GM12891 (cell line): ENCODE measurements at regions not wholly inside any gene's neighbourhood (a gene's known extent, or its start where the extent isn't known, plus 50 kb on each side); places are given as distances from the start of the nearest gene placed in this dataset.

Experiments
- DNase-seq: peaks from one replicate; pipeline ENCODE4 v3.0.0; 2011; ENCODE audit warnings: low spot score; ENCODE audit not compliant: insufficient read length
- FAIRE-seq: peaks from 2 replicates; lab custom pipeline; 2011; peaks lifted over from hg19 to GRCh38; lab: Jason Lieb, UNC
- PAX5 ChIP-seq: IDR thresholded peaks from 2 replicates; pipeline ENCODE4 v1.6.1; 2011; ENCODE audit warnings: low read length, moderate library complexity, mild to moderate bottlenecking; ENCODE audit not compliant: insufficient read depth, severe bottlenecking
- POLR2A ChIP-seq: IDR thresholded peaks from 2 replicates; pipeline ENCODE4 v1.6.1; 2011; ENCODE audit warnings: low read depth, low read length, control low read depth
- POLR2AphosphoS5 ChIP-seq: IDR thresholded peaks from 2 replicates; pipeline ENCODE4 v1.6.1; 2011; ENCODE audit warnings: low read depth, low read length, control low read depth
- POU2F2 ChIP-seq: IDR thresholded peaks from 2 replicates; pipeline ENCODE4 v1.6.1; 2011; ENCODE audit warnings: low read depth, mild to moderate bottlenecking, control low read depth, low read length, moderate library complexity
- SPI1 ChIP-seq: IDR thresholded peaks from 2 replicates; pipeline ENCODE4 v1.6.1; 2011; ENCODE audit warnings: low read depth, low read length, control low read depth
- TAF1 ChIP-seq: IDR thresholded peaks from 2 replicates; pipeline ENCODE4 v1.6.1; 2011; ENCODE audit warnings: low read depth, low read length, control low read depth

DNA sequence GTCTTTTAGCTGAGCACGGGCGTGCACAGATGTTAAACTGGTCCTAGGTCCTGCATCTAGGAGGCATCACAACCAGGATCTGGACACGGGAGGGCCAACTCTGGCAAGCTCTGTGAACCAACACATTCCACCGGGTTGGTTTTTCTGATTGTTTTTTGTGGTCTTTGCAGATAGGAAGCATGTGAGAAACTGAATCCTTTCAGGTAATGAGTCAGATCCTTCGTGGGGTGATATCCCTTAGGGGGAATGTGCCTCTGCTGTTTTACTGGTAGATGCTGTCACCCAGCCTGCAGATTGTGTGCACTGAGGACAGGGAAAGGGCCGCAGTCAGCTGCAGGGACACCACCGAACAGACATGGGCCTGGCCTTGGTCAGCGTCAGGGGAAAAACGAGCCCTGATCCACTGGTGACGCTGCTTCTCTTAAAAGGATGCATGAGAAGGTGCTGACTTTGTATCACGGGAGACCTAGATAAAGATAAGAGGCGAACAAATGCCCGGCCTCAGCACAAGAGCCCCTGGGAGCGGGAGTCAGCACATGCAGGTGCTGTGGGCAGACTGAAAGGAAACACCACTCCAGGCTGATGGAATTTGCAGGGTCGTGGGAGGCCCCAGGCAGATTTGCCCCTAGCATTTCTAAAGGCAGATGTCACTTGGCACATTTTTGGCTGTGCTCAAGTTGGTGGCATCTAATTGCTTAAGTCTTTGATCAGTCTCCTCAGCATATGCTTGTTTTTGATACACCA is 51.1 kb downstream of the DOP1B start:
- no peak for TF ChIP-seq POU2F2
- TF ChIP-seq SPI1, result no peak
- no peak for TF ChIP-seq PAX5
- no peak for TF ChIP-seq TAF1
- TF ChIP-seq POLR2A, result no peak
- no peak for TF ChIP-seq POLR2AphosphoS5
- DNase-seq (no peak), FAIRE-seq (no peak)

DNA sequence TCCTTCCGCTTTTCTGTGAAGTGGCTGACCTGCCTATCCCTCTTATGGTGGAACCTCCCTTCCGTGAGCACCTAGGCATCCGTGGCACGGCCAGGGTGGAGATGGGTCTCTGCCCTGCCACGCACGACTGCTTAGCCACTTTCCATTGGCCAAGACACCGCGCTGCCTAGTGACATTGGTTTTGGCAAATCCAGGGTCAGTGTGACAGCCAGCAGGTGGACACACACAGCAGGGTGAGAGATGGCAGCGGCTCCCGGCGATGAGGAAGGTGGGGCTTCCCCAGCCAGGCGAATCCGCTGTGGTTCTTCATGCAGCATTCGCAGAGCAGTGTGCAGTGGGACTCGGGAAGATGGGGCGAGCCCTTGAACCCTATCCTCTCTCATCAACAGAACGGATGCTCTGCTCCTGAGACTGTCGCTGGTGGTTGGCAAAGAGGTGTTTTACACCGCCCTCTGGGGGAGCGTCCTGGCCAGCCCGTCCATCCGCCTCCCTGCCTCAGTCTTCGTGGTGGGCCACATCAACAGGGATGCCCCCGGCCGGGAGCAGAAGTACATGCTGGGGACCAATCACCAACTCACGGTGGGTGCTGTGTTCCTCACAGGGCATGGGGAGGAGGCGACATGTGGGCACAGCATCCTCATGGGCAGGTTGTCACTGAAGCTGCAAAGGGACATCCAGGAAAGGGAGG is 51.8 kb downstream of the DOP1B start:
- FAIRE-seq (no peak), DNase-seq (no peak)
- TF ChIP-seq POLR2AphosphoS5 (no peak), SPI1 (no peak), POU2F2 (no peak), TAF1 (no peak), POLR2A (no peak), PAX5 (no peak)

- TF ChIP-seq POLR2A, result no peak
- TF ChIP-seq SPI1, result no peak
- no peak for TF ChIP-seq PAX5
- no peak for TF ChIP-seq TAF1
- no peak for TF ChIP-seq POU2F2
- no peak for TF ChIP-seq POLR2AphosphoS5
- FAIRE-seq (peak; percentile 87), DNase-seq (no peak)
Observed at GRCh38 chr21:36209626-36210171, 53.1 kb downstream of the DOP1B start.

- TF ChIP-seq PAX5 (no peak), POLR2A (no peak), POLR2AphosphoS5 (no peak), POU2F2 (no peak), TAF1 (no peak), SPI1 (no peak)
- FAIRE-seq (no peak), DNase-seq (no peak)
Observed at GRCh38 chr21:36210779-36211659, 54.4 kb downstream of the DOP1B start.

GRCh38 chr21:36211660-36212512 is 55.3 kb downstream of the DOP1B start:
- no peak for TF ChIP-seq SPI1
- DNase-seq, result no peak
- FAIRE-seq, result no peak

DNA sequence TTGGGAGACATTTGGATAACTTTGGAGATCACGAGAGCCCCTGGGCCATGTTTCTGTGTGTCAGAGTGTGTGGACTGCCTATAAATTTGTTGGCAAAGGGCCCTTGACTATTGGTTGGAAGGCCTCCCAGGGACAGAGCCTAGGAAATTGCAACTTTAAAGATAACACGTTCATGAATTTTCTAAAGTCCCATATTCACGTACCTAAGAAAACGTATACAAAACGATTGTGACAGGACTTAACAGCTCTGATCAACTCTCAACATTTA is 55.8 kb downstream of the DOP1B start:
- no peak for FAIRE-seq
- no peak for DNase-seq
- TF ChIP-seq TAF1 (no peak), POLR2A (no peak), POU2F2 (no peak), POLR2AphosphoS5 (no peak), SPI1 (no peak), PAX5 (no peak)

GRCh38 chr21:36214561-36214960 is 57.9 kb downstream of the DOP1B start:
- TF ChIP-seq TAF1 (no peak), PAX5 (no peak), SPI1 (no peak), POLR2A (no peak), POLR2AphosphoS5 (no peak), POU2F2 (no peak)
- DNase-seq, result no peak
- FAIRE-seq, result no peak

DNA sequence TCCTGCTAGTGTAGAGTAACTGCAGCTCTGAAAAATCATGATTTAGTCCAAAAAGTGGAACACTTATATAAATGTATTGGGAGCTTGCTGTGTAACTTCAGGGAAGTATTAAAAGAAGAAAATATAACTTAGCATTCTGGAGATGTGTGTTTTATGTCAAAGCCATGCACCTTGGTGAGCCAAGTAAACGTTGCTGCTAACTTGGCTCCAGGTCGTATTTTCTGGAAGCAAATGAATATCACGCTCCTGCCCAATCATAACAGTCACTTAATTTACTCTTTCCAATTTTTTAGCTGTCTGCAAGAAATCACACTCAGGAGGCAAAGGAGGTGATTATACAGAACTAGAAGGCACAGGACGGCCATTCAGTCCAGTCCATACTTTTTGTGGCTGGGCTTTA is 61.1 kb downstream of the DOP1B start:
- FAIRE-seq (no peak), DNase-seq (no peak)
- TF ChIP-seq POU2F2 (no peak), POLR2AphosphoS5 (no peak), TAF1 (no peak), POLR2A (no peak), PAX5 (no peak), SPI1 (no peak)

DNA sequence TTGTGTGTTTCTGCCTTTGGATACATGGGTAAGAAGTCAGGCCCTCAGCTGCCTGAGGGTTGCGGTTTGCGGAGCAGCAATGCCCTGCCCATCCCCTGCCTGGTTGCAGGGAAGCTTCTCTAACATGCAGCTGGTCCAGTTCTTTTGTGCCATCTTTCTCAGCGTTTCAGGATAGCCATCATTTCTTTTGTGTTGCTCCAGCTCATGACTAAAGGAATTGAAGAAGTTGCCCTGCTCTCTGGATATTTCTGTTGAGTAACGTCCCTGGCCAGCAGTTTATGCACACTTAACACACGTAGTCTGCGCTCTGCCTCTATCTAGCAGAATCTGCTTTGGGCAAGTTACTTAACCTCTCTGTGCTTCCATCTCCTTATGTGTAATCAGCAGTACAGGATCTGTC is 62.1 kb downstream of the DOP1B start:
- TF ChIP-seq PAX5 (no peak), SPI1 (no peak), POU2F2 (no peak), TAF1 (no peak), POLR2AphosphoS5 (no peak), POLR2A (no peak)
- DNase-seq (no peak), FAIRE-seq (no peak)
